Neural progenitor cell (in vitro differentiated cells): ENCODE measurements at regions not wholly inside any gene's neighbourhood (a gene's known extent, or its start where the extent isn't known, plus 50 kb on each side); places are given as distances from the start of the nearest gene placed in this dataset.

Source experiments
- CTCF ChIP-seq: fragments of 200-600 bp; sonication (generic); IDR thresholded peaks from 2 replicates; pipeline ENCODE4 v1.5.1; 2017; ENCODE audit warnings: antibody characterized with exemption, mild to moderate bottlenecking
- EZH2 ChIP-seq: fragments of 200-600 bp; sonication (generic); IDR thresholded peaks from 2 replicates; pipeline ENCODE4 v1.6.1; 2017; ENCODE audit warnings: antibody characterized with exemption, mild to moderate bottlenecking, moderate library complexity
- EZH2phosphoT487 ChIP-seq: fragments of 200-600 bp; sonication (generic); IDR thresholded peaks from 2 replicates; pipeline ENCODE4 v1.6.1; 2017; ENCODE audit warnings: antibody characterized with exemption

GRCh38 chr17:33385133-33385532, 92.0 kb upstream of the ASIC2 start:
- TF ChIP-seq CTCF (no peak), EZH2phosphoT487 (no peak), EZH2 (no peak)
